T-helper 17 cell (primary cell): ENCODE measurements at regions not wholly inside any gene's neighbourhood (a gene's known extent, or its start where the extent isn't known, plus 50 kb on each side); places are given as distances from the start of the nearest gene placed in this dataset.

Source experiments
- ATAC-seq: fragments of 150-1000 bp; cut with Tn5 transposase; 2 replicates; pipeline ENCODE4 v1.10.0; 2021; ENCODE audit warnings: mild to moderate bottlenecking, moderate library complexity
- DNase-seq, 3 donors: peaks; one replicate each; pipeline versions ENCODE4 v3.0.0 to v3.0.0-alpha.2; 2020 to 2021
- H3K9me3 ChIP-seq: one replicate; pipeline ENCODE4 v1.7.0; 2013; ENCODE audit warnings: low read length, mild to moderate bottlenecking; ENCODE audit not compliant: control insufficient read depth, poor library complexity, severe bottlenecking
- H3K27ac Mint-ChIP-seq: one replicate; pipeline ENCODE4 v1.8.0; 2022; ENCODE audit warnings: mild to moderate bottlenecking, moderate library complexity, mixed read lengths
- H3K27me3 Mint-ChIP-seq: one replicate; pipeline ENCODE4 v1.8.0; 2022; ENCODE audit warnings: mixed read lengths
- H3K36me3 Mint-ChIP-seq: one replicate; pipeline ENCODE4 v1.8.0; 2022; ENCODE audit warnings: low read depth, mixed read lengths
- H3K4me1 Mint-ChIP-seq: one replicate; pipeline ENCODE4 v1.8.0; 2022; ENCODE audit warnings: mild to moderate bottlenecking, mixed read lengths
- H3K4me3 Mint-ChIP-seq: one replicate; pipeline ENCODE4 v1.8.0; 2022; ENCODE audit warnings: mild to moderate bottlenecking, moderate library complexity, mixed read lengths

- Mint-ChIP-seq H3K4me3 (no peak overlapping the region), H3K27me3 (no peaks in the 10 kb centered on the region), H3K27ac (no peak overlapping the region), H3K4me1 (no peaks in the 10 kb centered on the region), H3K36me3 (no peaks in the 10 kb centered on the region)
- DNase-seq (no peak), ATAC-seq (no peak)
- no peaks in the 10 kb centered on the region for H3K9me3 ChIP-seq
Observed at GRCh38 chr7:84792231-84792893, 394.5 kb downstream of the SEMA3D start.

- ATAC-seq (no peak), DNase-seq (no peak)
- Mint-ChIP-seq H3K4me3 (no peak overlapping the region), H3K27ac (no peak overlapping the region), H3K4me1 (no peaks in the 10 kb centered on the region), H3K27me3 (no peaks in the 10 kb centered on the region), H3K36me3 (no peaks in the 10 kb centered on the region)
- H3K9me3 ChIP-seq, result no peaks in the 10 kb centered on the region
Observed at GRCh38 chr7:84790882-84791281, 396.0 kb downstream of the SEMA3D start.

- Mint-ChIP-seq H3K4me1 (no peaks in the 10 kb centered on the region), H3K27ac (no peak overlapping the region), H3K4me3 (no peak overlapping the region), H3K27me3 (no peaks in the 10 kb centered on the region), H3K36me3 (no peaks in the 10 kb centered on the region)
- no peaks in the 10 kb centered on the region for H3K9me3 ChIP-seq
- no peak for DNase-seq
- ATAC-seq, result no peak
Observed at GRCh38 chr7:84786073-84786472, 400.8 kb downstream of the SEMA3D start.

- no peaks in the 10 kb centered on the region for H3K36me3 Mint-ChIP-seq
- DNase-seq (no peak), ATAC-seq (no peak)
- H3K4me3 Mint-ChIP-seq, result no peak overlapping the region
- H3K27me3 Mint-ChIP-seq, result no peaks in the 10 kb centered on the region
- H3K9me3 ChIP-seq, result peaks cover 2% of the 10 kb centered on the region
- no peaks in the 10 kb centered on the region for H3K4me1 Mint-ChIP-seq
- H3K27ac Mint-ChIP-seq, result no peak overlapping the region
Observed at GRCh38 chr7:84784450-84784849, 402.4 kb downstream of the SEMA3D start.

GRCh38 chr7:84783141-84783778 lies 403.6 kb downstream of the SEMA3D start:
- peaks cover 2% of the 10 kb centered on the region for H3K9me3 ChIP-seq
- H3K27me3 Mint-ChIP-seq, result no peaks in the 10 kb centered on the region
- ATAC-seq (no peak), DNase-seq (no peak)
- H3K4me1 Mint-ChIP-seq, result no peaks in the 10 kb centered on the region
- no peaks in the 10 kb centered on the region for H3K36me3 Mint-ChIP-seq
- no peak overlapping the region for H3K27ac Mint-ChIP-seq
- H3K4me3 Mint-ChIP-seq, result no peak overlapping the region

- peaks cover 2% of the 10 kb centered on the region for H3K9me3 ChIP-seq
- Mint-ChIP-seq H3K36me3 (no peaks in the 10 kb centered on the region), H3K4me1 (no peaks in the 10 kb centered on the region), H3K27ac (no peak overlapping the region), H3K27me3 (no peaks in the 10 kb centered on the region), H3K4me3 (no peak overlapping the region)
- ATAC-seq (no peak), DNase-seq (no peak)
Observed at GRCh38 chr7:84781838-84782237, 405.0 kb downstream of the SEMA3D start.

GRCh38 chr7:84780158-84781124 lies 406.4 kb downstream of the SEMA3D start:
- no peak for DNase-seq
- Mint-ChIP-seq H3K4me3 (no peak overlapping the region), H3K36me3 (no peaks in the 10 kb centered on the region), H3K27ac (no peak overlapping the region), H3K4me1 (no peaks in the 10 kb centered on the region), H3K27me3 (no peaks in the 10 kb centered on the region)
- peaks cover 2% of the 10 kb centered on the region for H3K9me3 ChIP-seq
- ATAC-seq, result no peak

- H3K9me3 ChIP-seq, result no peaks in the 10 kb centered on the region
- Mint-ChIP-seq H3K4me3 (no peak overlapping the region), H3K27me3 (no peaks in the 10 kb centered on the region), H3K4me1 (no peaks in the 10 kb centered on the region), H3K27ac (no peak overlapping the region), H3K36me3 (no peaks in the 10 kb centered on the region)
- DNase-seq (no peak), ATAC-seq (no peak)
Observed at GRCh38 chr7:84757761-84758160, 429.1 kb downstream of the SEMA3D start.

GRCh38 chr7:84746353-84746752 lies 440.5 kb downstream of the SEMA3D start:
- ATAC-seq (no peak), DNase-seq (no peak)
- Mint-ChIP-seq H3K4me3 (no peak overlapping the region), H3K36me3 (no peaks in the 10 kb centered on the region), H3K27ac (no peak overlapping the region), H3K27me3 (no peaks in the 10 kb centered on the region), H3K4me1 (no peaks in the 10 kb centered on the region)
- H3K9me3 ChIP-seq, result no peaks in the 10 kb centered on the region

- H3K9me3 ChIP-seq, result no peaks in the 10 kb centered on the region
- Mint-ChIP-seq H3K27ac (no peak overlapping the region), H3K4me1 (no peaks in the 10 kb centered on the region), H3K4me3 (no peak overlapping the region), H3K27me3 (no peaks in the 10 kb centered on the region), H3K36me3 (no peaks in the 10 kb centered on the region)
- no peak for DNase-seq
- ATAC-seq, result no peak
Observed at GRCh38 chr7:84744385-84744784, 442.5 kb downstream of the SEMA3D start.

- H3K27ac Mint-ChIP-seq, result no peak overlapping the region
- ATAC-seq (no peak), DNase-seq (no peak)
- no peaks in the 10 kb centered on the region for H3K27me3 Mint-ChIP-seq
- H3K4me3 Mint-ChIP-seq, result no peak overlapping the region
- H3K9me3 ChIP-seq, result no peaks in the 10 kb centered on the region
- no peaks in the 10 kb centered on the region for H3K36me3 Mint-ChIP-seq
- H3K4me1 Mint-ChIP-seq, result no peaks in the 10 kb centered on the region
Observed at GRCh38 chr7:84738583-84739150, 448.2 kb downstream of the SEMA3D start.

GRCh38 chr7:84735677-84736076 lies 451.2 kb downstream of the SEMA3D start:
- no peaks in the 10 kb centered on the region for H3K27me3 Mint-ChIP-seq
- DNase-seq, result no peak
- no peak for ATAC-seq
- no peak overlapping the region for H3K27ac Mint-ChIP-seq
- no peaks in the 10 kb centered on the region for H3K36me3 Mint-ChIP-seq
- no peaks in the 10 kb centered on the region for H3K4me1 Mint-ChIP-seq
- H3K9me3 ChIP-seq, result no peaks in the 10 kb centered on the region
- H3K4me3 Mint-ChIP-seq, result no peak overlapping the region

GRCh38 chr7:84735011-84735410 lies 451.8 kb downstream of the SEMA3D start:
- DNase-seq (no peak), ATAC-seq (no peak)
- no peaks in the 10 kb centered on the region for H3K36me3 Mint-ChIP-seq
- H3K9me3 ChIP-seq, result no peaks in the 10 kb centered on the region
- H3K4me1 Mint-ChIP-seq, result no peaks in the 10 kb centered on the region
- no peak overlapping the region for H3K27ac Mint-ChIP-seq
- H3K4me3 Mint-ChIP-seq, result no peak overlapping the region
- H3K27me3 Mint-ChIP-seq, result no peaks in the 10 kb centered on the region
